Activated naive CD4-positive, alpha-beta T cell treated with anti-CD3 and anti-CD28 coated beads, Interleukin-2, amount 50 U/mL, for 16 hours (primary cell): ENCODE measurements at regions not wholly inside any gene's neighbourhood (a gene's known extent, or its start where the extent isn't known, plus 50 kb on each side); places are given as distances from the start of the nearest gene placed in this dataset.

Experiments used
- DNase-seq: peaks from one replicate; pipeline ENCODE4 v3.0.0-alpha.2; 2020

DNA sequence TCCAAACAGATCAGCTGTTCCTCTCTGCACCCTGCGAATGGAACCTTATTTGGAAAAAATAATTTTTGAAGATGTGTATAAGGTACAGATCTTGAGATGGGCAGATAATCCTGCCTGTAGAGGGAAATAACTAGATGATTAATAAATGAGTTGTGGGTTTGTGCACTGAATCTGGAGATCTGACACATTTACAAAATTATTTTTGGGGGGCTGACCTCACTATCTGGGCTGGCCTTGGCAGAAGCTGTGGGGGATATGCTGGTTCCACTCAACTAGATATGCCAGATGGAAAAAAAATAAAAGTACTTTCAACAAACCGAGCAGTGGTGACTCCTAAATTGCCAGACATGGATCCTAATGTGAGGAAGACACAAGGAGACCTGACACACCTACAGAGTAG is 552.2 kb upstream of the AMELY start:
- no peak for DNase-seq

GRCh38 chrY:7463196-7463595 is 551.6 kb upstream of the AMELY start:
- DNase-seq, result no peak

DNA sequence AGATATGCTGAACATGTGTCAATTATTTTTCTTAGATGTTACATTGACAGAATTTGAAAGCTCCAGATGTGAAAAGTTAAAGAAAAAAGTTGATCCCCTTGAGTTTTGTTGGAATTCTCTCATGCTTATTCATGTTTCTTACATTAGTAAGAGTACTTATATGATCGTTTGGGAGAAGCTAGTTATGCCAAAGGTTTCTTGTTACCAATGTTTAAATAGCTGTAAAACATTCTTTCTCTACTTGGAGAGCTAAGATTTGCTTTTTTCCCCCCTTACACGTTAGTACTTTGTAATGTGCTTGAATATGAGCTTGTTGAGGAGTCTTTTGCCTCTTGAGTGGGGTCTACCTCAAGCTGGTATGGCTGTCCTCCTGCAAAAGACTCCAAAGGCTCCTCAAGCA is 551.1 kb upstream of the AMELY start:
- no peak for DNase-seq

- no peak for DNase-seq
Measured at GRCh38 chrY:7461873-7462525, 550.4 kb upstream of the AMELY start.

GRCh38 chrY:7459802-7460201 is 548.2 kb upstream of the AMELY start:
- no peak for DNase-seq

- no peak for DNase-seq
Measured at GRCh38 chrY:7458301-7459078, 546.9 kb upstream of the AMELY start.

DNA sequence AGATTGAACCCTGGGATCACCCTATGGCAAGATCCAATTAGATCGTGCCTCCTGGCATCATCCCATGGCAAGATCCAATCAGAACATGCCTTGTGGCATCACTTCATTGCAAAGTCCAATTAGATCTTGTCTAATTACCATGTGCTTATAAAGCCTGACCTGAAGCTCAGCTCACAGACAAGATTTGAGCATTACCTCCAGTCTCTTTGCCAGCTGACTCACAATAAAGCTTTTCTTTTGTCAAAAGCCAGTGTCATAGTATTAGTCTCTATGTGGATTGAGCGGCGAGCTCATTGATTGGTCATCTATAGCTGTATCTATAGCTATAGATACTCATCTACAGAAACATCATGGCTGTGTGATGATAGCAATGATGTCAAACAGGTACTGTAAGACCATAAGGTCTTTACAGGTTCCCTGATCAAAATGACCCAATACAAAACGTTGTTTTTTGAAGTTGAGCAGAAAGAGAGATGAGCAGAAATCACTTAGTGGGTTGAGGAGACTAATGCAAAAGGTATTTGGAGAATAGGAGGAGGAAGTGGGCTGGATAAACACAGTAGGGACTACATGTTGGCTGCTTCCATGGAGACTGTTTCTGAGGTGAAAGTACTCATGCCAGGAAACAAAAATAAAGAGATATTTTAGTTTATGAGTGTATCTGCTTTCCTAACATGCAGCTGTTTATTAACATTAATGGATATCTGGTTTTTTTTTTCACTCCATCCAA is 545.9 kb upstream of the AMELY start:
- DNase-seq, result no peak

DNA sequence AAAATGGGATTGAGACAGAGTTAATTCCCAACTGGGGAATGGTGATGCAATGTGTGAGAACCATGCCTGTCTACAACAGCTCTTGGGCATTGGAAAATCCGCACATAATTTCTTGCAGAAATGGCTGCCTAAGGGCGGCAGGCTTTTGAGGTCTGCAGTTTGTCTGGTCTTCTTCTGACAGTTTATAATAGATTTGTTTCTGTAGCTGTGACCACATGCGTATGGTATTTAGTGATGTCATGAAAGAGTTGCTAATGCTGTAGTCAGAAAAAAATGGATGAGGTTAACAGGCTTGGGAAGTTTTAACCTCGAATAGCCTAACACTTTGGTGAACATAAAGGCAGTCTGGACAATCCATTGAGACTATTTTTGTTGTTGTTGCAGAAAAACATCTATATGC is 544.1 kb upstream of the AMELY start:
- DNase-seq, result no peak

DNA sequence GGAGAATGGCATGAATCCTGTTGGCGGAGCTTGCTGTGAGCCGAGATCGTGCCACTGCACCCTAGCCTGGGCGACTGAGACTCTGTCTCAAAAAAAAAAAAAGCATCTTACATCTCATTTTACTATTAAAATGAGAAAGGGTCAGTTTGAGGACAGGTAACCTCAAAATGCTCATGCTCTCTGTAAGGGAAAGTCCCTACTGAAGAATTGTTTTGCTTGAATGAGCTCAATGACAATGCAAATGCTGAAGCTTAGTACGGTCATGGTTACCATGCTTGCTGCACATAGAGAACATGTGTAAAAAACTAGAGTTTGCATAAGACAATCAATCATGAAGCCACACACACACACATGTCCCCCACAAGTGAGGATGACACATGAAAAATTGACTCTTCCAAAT is 541.8 kb upstream of the AMELY start:
- DNase-seq, result no peak

GRCh38 chrY:7452246-7452645 is 540.7 kb upstream of the AMELY start:
- DNase-seq, result no peak

DNA sequence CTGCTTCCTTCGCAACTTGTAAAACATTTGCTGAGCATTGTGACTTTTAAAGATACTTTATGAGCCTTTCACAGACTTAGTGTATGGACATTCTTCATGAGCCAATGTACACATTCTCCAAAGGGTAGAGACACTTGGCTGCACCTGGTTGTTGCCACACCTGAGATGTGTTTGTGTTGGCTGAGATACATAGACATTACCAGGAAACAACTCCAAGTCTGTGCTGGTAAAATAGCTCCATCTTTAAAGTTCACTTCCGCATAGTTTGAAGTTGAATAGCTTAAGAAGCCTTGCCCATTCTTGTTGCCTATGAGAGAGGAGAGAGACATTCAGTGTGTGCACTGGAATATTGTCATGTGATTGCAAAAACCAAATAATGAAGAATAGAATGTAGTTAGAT is 538.3 kb upstream of the AMELY start:
- no peak for DNase-seq

DNA sequence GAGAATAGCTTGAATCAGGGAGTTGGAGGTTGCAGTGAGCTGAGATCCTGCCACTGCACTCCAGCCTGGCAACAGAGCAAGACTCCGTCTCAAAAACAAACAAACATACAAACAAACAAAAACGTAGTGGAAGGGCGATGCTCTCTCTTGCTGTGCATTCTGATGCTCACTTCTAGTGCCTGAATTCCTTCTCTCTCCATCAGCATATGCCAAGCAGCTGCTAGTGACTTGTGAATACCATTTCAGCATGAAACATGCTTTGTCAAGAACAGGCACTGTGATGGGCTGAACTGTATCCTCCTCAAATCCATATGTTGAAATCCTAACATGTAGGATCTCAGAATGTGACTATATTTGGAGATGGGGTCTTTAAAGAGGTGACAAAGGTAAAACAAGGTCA is 537.1 kb upstream of the AMELY start:
- DNase-seq, result no peak

DNA sequence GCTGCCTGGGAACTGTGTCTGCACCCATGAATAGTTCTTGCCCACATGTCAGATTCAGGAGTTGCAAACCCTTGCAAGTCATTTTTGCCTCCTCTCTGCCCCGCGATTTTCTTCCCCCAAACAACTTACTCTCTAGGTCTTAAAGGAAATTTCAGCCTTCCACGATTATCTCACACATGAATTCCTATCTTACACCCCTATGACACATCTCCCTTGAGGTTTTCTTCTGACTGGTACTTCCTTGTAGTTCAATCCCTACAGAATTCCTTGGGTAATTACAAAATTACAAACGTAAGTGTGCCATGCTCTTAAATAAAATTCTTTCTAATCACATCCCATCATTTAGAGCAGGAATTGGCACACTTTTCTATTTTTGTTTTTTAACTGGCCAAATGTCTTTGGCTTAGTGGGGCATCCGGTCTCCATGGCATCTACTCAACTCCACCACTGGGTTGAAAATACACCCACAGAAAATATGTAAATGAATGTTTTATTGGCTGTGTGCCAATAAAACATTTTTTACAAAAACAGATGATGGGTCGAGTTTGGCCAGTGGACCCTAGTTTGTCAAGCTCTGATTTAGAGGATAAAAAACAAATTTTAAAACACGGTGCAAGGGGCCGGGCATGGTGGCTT is 536.4 kb upstream of the AMELY start:
- no peak for DNase-seq

DNA sequence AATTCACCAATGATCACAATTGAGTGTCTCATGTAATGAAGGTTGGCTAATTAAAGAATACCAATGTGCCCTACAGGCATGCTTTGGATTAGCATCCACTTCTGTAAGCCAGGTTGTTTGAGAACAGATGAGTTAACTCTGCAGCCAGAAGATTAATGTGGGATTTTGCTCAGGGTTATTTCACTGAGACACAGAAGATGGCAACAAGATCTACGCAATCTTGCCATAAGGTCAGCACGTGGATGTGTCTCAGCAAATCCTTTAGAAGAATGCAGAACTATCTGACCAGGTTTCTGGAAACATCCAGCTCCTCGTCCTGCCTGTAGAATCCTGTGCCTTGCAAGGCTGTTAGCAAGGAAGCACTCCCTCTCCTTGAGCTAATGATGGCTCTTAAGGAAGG is 532.6 kb upstream of the AMELY start:
- no peak for DNase-seq

DNA sequence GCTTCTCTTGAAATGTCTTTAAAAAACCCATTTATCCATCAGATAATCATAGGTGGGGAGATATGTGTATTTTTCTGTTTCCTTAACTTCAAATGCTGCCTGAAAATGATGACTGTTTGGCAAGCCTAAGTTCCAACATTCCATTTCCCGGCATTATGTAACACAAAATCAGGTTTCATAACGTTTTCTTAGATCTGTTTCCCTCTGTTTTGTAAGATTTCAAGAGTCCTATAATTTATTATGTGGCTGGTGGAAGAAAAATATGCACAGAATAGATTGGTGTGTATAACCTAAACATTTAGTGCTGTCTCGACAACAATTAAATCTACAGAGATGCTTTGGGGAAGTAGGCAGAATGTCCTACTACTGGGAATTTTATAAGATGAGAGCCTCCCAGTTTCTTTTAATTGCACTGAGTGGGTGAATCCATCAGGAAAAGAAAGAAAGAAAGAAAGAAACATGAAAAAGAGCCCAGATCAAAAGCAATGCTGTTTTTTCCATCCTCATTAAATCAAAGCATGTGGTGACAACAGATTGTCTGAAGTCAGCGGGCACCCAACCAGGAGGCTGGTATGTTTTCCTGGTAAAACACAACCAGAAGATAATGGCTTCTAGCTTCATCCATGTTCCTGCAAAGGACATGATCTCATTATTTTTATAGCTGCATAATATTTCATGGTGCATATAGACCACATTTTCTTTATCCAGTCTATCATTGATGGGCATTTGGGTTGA is 529.4 kb upstream of the AMELY start:
- DNase-seq, result no peak

GRCh38 chrY:7437086-7437485 is 525.5 kb upstream of the AMELY start:
- DNase-seq, result no peak

DNA sequence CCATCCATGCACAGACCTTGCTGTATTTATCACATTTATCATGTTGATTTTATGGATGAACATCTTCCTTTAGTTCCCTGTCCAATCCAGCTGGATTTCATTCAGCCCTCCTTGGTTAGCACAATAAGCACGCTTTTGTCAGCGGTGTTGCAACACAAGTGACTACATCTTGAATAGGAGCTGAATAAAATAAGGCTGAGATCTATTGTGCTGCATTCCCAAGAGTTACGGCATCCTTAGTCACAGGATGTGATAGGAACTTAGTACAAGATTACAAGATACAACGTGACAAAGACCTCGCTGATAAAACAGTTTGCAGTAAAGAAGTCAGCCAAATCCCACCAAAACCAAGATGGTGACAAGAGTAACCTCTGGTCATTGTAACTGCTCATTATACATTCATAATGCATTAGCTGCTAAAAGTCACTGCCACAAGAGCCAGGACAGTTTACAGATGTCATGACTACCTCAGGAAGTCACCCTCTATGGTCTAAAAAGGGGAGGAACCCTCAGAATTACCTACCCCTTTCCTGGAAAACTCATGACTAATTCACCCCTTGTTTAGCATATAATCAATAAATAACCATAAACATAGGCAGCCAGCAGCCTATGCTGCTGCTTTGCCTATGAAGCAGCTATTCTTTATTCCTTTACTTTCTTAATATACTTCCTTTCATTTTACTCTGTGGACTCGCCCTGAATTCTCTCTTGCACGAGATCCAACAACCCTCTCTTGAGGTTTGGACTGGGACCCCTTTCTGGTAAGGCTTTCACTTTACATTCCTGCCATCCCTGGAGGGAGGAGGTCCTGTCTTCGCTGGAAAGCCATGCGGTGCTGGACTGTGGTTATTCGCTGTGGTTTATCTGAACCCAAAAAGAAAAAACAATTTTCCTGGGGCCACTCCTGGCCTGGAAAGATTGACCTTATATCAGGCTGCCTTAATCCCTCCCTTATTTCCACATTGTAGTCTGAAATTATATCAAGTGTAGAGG is 522.6 kb upstream of the AMELY start:
- no peak for DNase-seq

- no peak for DNase-seq
Measured at GRCh38 chrY:7419165-7419564, 507.6 kb upstream of the AMELY start.

- DNase-seq, result no peak
Measured at GRCh38 chrY:7417946-7418345, 506.4 kb upstream of the AMELY start.

GRCh38 chrY:7416406-7416805 is 504.9 kb upstream of the AMELY start:
- DNase-seq, result no peak

DNA sequence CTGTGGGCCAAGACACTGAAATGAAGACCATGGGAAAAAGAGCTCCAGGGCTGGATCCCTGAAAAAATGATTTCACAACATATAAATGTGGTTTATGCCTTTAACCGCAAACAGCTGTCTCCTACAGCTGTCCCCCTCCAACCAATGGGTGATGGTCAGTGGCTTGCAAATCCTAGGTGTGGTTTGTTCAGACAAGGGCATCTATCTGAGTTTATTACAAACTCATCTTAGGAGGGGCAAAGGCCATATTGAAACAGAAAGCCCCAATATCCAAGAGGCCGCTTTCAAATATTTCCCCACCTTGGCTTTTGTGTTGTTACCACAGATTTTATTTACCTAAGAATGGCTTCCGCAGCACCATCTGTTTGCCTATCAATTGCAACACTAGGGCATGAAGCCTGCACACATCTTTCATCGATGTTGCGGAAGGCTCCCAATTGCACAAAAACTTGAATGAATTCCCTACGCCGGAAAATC is 503.6 kb upstream of the AMELY start:
- no peak for DNase-seq

DNA sequence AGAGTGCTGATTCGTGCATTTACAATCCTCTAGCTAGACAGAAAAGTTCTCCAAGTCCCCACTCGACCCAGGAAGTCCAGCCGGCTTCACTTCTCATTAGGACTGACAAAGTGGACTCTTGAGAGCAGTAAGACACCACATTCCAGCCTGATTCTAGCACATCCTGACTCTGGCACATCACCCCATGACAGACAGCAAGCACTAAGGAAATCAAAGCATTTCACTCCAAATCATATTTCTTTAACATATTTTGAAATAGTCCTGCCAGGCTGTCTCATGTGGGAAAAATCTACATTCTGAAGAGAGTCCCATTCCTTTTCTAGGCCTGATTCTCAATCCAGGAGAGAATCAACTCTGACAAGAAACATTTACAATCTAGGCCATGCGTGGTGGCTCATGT is 478.5 kb upstream of the AMELY start:
- DNase-seq, result no peak
